ENCODE measurements at regions not wholly inside any gene's neighbourhood (a gene's known extent, or its start where the extent isn't known, plus 50 kb on each side); places are given as distances from the start of the nearest gene placed in this dataset.
A peak's percentile ranks its signal among the peaks of the same experiment; 100 is the strongest.
"Not testable (repeated sequence)": the region's sequence is repeated elsewhere in the genome, so short reads cannot be mapped to it uniquely, and the experiment has no call there.

DNA sequence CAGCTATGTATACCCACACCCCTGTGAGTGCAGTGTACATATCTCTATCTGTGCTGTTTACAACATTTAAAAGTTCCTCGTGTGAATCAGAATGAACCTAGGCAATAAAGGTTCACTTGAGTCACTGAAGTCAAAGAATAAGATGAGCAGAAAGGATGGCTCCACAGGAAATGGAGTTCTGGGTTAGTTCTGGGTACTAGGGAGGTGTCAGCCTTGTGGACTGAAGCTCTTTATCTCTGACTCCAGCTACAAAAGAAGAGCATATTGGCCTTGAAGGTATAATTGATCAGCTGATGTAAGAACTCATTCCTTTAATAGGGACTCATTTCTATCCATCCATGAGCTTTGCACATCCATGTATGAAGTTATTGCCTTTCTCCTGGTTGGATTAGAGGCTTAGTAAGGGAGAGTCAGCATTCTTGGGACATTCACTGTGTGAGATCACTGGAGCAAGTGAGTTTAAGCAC is 73.9 kb upstream of the BACH2 start:
- Histone ChIP-seq H3K27ac (ENCODE audit: low read depth, low read length) (no peak overlapping the region), H3K4me1 (ENCODE audit: control insufficient read depth, insufficient read depth, low read length) (peaks cover 30% of the 10 kb centered on the region), H3K9me3 (ENCODE audit: control insufficient read depth, insufficient read depth, low read depth, low read length) (no peaks in the 10 kb centered on the region; the same call in 1 of the 2 replicates), H3K27me3 (ENCODE audit: control insufficient read depth, insufficient read depth, low read length) (no peaks in the 10 kb centered on the region), H3K36me3 (ENCODE audit: control insufficient read depth, insufficient read depth, low read length) (no peaks in the 10 kb centered on the region), H3K4me3 (ENCODE audit: low read depth, low read length) (no peak overlapping the region), H3K9ac (ENCODE audit: low read length) (no peak overlapping the region)

DNA sequence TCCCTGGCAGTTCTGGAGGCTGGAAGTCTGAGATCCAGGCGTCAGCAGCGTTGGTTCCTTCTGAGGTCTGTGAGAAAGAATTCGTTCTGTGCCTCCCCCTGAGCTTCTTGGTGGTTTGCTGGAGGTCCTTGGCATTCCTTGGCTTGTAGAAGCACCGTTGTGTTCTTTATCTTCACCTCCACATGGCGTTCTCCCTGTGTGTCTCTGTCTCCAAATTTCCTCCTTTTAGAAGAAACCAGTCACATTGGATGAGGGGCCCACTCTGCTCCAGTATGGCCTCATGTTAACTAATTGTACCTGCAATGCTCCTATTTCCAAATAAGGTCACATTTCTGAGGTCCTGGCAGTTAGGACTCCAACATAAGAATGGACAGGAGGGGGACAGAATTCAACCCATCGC is 73.0 kb upstream of the BACH2 start:
- Histone ChIP-seq H3K36me3 (ENCODE audit: control insufficient read depth, insufficient read depth, low read length) (no peaks in the 10 kb centered on the region), H3K9ac (ENCODE audit: low read length) (peak overlapping the region; percentile 65), H3K27me3 (ENCODE audit: control insufficient read depth, insufficient read depth, low read length) (no peaks in the 10 kb centered on the region), H3K4me3 (ENCODE audit: low read depth, low read length) (no peak overlapping the region), H3K4me1 (ENCODE audit: control insufficient read depth, insufficient read depth, low read length) (peaks cover 38% of the 10 kb centered on the region), H3K9me3 (ENCODE audit: control insufficient read depth, insufficient read depth, low read depth, low read length) (no peaks in the 10 kb centered on the region; the same call in 1 of the 2 replicates), H3K27ac (ENCODE audit: low read depth, low read length) (peak overlapping the region; percentile 78)

DNA sequence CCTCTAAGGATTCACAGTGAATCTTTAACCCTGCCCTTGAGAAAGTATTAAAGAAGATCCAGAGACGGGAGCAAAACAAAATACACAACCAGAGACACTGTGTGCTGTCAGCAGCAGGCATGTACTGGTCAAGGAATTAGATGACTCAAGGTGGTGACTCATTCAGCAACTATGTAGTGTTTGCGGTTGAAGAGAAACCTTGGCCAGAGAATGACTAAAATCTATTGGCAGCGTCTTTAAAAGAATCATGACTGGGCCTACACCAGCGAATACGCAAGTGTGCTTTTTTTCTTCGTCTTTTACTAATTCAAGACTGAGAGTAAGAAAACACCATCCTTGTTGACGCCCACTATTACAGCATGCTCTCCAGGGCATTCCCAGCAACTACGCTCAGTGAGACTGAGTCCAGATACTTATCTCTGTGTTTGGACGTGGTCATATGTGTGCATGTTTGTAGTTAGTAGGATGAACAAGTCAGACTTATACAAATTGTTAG is 72.4 kb upstream of the BACH2 start:
- Histone ChIP-seq H3K36me3 (ENCODE audit: control insufficient read depth, insufficient read depth, low read length) (no peaks in the 10 kb centered on the region), H3K27me3 (ENCODE audit: control insufficient read depth, insufficient read depth, low read length) (no peaks in the 10 kb centered on the region), H3K9ac (ENCODE audit: low read length) (peak overlapping the region; percentile 65), H3K9me3 (ENCODE audit: control insufficient read depth, insufficient read depth, low read depth, low read length) (no peaks in the 10 kb centered on the region; the same call in 1 of the 2 replicates), H3K27ac (ENCODE audit: low read depth, low read length) (peak overlapping the region; percentile 78), H3K4me3 (ENCODE audit: low read depth, low read length) (peak overlapping the region; percentile 2; the same call in 1 of the 2 replicates), H3K4me1 (ENCODE audit: control insufficient read depth, insufficient read depth, low read length) (peaks cover 42% of the 10 kb centered on the region)

DNA sequence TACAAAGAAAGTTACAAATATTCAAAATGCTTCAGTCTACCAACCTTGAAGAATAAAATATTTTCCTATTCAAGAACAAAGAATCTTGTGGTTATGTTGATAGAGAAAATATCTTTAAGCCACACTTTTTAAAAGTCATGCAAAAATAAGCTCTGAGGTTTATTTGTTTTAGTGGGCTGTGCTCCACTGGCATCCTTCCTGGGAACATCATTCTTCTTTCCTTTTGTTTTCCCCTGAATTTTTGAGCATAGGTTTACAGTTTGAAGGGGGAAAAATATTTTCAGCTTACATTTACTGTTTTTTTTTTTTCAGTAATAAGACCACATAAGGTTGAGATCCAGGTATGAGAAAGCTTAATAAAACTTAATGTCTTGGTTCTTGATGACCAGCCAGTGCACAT is 72.0 kb upstream of the BACH2 start:
- peak overlapping the region; percentile 2; the same call in 1 of the 2 replicates for H3K4me3 ChIP-seq (ENCODE audit: low read depth, low read length)
- H3K36me3 ChIP-seq (ENCODE audit: control insufficient read depth, insufficient read depth, low read length), result no peaks in the 10 kb centered on the region
- no peaks in the 10 kb centered on the region for H3K27me3 ChIP-seq (ENCODE audit: control insufficient read depth, insufficient read depth, low read length)
- peak overlapping the region; percentile 6 for H3K9ac ChIP-seq (ENCODE audit: low read length)
- peaks cover 42% of the 10 kb centered on the region for H3K4me1 ChIP-seq (ENCODE audit: control insufficient read depth, insufficient read depth, low read length)
- peak overlapping the region; percentile 78 for H3K27ac ChIP-seq (ENCODE audit: low read depth, low read length)
- H3K9me3 ChIP-seq (ENCODE audit: control insufficient read depth, insufficient read depth, low read depth, low read length), result no peaks in the 10 kb centered on the region; the same call in 1 of the 2 replicates

DNA sequence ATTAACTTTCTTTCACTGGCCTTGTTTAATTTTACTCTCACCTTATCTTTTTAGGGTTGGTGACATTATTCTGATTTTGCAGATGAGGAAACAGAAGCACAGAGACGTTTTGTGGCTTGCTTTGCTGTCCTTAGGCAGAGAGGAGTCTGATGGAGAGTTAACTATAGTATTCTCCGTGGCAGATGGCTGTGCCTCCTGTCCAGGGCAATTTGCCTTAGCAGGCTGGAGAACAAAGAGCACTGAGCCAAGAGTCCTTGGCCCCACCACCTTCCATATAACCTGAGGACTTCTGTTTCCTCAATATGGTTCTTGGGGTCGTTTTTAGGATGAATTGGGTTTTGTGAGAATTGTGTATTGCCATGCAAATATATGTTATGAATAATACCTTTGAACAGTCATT is 71.4 kb upstream of the BACH2 start:
- Histone ChIP-seq H3K27me3 (ENCODE audit: control insufficient read depth, insufficient read depth, low read length) (no peaks in the 10 kb centered on the region), H3K4me1 (ENCODE audit: control insufficient read depth, insufficient read depth, low read length) (peaks cover 42% of the 10 kb centered on the region), H3K4me3 (ENCODE audit: low read depth, low read length) (no peak overlapping the region), H3K9me3 (ENCODE audit: control insufficient read depth, insufficient read depth, low read depth, low read length) (no peaks in the 10 kb centered on the region; the same call in 1 of the 2 replicates), H3K27ac (ENCODE audit: low read depth, low read length) (peak overlapping the region; percentile 78; the same call in 1 of the 2 replicates), H3K9ac (ENCODE audit: low read length) (no peak overlapping the region), H3K36me3 (ENCODE audit: control insufficient read depth, insufficient read depth, low read length) (no peaks in the 10 kb centered on the region)

DNA sequence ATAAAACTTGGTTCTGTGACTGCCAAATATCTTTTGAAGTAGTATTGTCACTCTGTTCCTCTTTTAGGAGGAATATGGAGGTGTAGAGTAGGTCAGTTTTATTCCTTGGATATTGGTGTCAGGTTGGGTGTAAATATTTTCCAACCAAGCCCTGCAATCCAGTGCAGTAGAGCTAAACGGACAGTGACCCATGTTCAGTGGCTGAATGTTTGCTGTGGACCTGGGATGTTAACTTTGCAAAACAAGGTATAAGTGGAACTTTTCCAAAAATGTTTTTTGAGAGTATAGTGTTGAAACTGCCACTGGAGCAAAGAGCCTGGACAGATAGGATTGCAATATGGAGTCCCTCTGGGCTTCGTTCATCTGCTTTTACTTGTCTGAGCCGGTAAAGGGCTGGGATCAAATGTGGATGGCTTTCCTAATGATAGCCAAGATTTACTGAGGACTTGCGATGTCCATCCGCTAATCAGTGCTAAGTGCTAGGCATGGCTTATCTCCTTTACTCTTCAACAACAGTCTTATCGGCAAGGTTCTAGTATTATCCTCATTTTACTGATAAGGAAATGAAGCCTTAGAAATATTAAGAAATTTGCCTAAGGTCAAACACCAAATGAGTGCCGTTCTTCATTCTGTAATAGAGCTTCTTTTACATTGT is 69.0 kb upstream of the BACH2 start:
- H3K4me1 ChIP-seq (ENCODE audit: control insufficient read depth, insufficient read depth, low read length), result peaks cover 43% of the 10 kb centered on the region
- no peak overlapping the region for H3K27ac ChIP-seq (ENCODE audit: low read depth, low read length)
- no peak overlapping the region for H3K4me3 ChIP-seq (ENCODE audit: low read depth, low read length)
- no peaks in the 10 kb centered on the region; the same call in 1 of the 2 replicates for H3K9me3 ChIP-seq (ENCODE audit: control insufficient read depth, insufficient read depth, low read depth, low read length)
- H3K27me3 ChIP-seq (ENCODE audit: control insufficient read depth, insufficient read depth, low read length), result no peaks in the 10 kb centered on the region
- H3K9ac ChIP-seq (ENCODE audit: low read length), result no peak overlapping the region
- no peaks in the 10 kb centered on the region for H3K36me3 ChIP-seq (ENCODE audit: control insufficient read depth, insufficient read depth, low read length)

DNA sequence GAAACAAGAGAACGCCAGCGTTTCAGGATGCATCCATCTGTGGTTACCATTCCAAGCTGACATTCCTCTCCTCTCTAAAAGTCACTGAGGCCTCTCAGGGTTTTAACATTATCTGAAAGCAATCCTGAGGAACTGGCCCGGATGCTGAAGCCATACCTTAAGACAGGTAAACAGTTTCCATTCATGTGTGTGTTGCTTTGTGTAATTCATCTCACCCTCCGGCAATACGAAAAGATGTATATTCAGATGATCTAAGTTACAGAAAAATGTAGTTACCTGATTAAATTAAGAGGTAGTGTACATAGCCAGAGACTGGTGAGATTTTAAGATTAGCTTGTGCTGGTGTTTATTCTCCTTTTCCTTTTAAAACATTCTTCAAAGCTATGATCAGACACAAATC is 68.4 kb upstream of the BACH2 start:
- no peak overlapping the region for H3K27ac ChIP-seq (ENCODE audit: low read depth, low read length)
- H3K27me3 ChIP-seq (ENCODE audit: control insufficient read depth, insufficient read depth, low read length), result no peaks in the 10 kb centered on the region

DNA sequence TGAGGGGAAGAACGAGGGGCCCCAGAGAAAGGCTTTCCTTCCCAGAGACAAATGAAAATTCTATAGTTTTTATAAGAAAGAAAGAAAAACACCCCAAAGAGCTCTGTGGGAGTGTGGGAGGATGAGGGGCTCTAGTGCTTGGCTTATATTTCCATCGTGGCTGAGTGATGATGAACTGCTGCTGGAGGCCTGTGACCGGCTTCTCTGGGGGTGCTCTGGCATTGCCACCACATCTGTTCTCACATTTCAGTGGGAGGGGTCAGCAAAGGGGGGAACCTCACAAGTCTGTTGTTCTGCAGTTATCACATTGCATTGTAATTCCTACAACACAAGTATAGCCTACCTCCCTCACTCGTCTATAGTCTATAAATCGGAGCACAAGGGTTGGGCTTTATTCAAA is 67.6 kb upstream of the BACH2 start:
- H3K4me3 ChIP-seq (ENCODE audit: low read depth, low read length), result no peak overlapping the region
- no peak overlapping the region for H3K27ac ChIP-seq (ENCODE audit: low read depth, low read length)
- H3K9me3 ChIP-seq (ENCODE audit: control insufficient read depth, insufficient read depth, low read depth, low read length), result no peaks in the 10 kb centered on the region; the same call in 1 of the 2 replicates
- no peaks in the 10 kb centered on the region for H3K27me3 ChIP-seq (ENCODE audit: control insufficient read depth, insufficient read depth, low read length)
- H3K9ac ChIP-seq (ENCODE audit: low read length), result no peak overlapping the region
- H3K36me3 ChIP-seq (ENCODE audit: control insufficient read depth, insufficient read depth, low read length), result no peaks in the 10 kb centered on the region
- H3K4me1 ChIP-seq (ENCODE audit: control insufficient read depth, insufficient read depth, low read length), result peaks cover 30% of the 10 kb centered on the region

More for the DNA sequence above, 68.4 kb upstream of the BACH2 start:
- Histone ChIP-seq H3K9me3 (ENCODE audit: control insufficient read depth, insufficient read depth, low read depth, low read length) (no peaks in the 10 kb centered on the region; the same call in 1 of the 2 replicates), H3K36me3 (ENCODE audit: control insufficient read depth, insufficient read depth, low read length) (no peaks in the 10 kb centered on the region), H3K4me3 (ENCODE audit: low read depth, low read length) (no peak overlapping the region), H3K4me1 (ENCODE audit: control insufficient read depth, insufficient read depth, low read length) (peaks cover 37% of the 10 kb centered on the region), H3K9ac (ENCODE audit: low read length) (no peak overlapping the region)

DNA sequence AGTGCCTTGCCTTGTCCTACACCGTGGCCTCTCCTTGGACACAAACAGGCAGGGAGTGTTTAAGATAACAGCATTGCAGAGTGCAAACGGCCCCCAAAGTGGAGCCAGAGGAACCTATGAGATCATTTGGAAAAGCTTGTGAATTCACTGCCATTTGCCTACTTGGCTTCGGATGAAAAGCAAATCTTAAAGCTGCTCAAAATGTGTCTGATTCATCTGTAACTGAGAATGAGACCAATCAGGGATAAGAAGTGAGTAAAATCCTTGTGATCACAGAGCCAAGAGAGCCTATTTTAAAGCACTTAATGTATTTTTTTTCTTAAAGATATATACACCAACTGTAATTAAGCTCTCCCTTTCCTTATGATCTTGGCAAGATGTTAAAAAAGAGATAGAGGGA is 65.7 kb upstream of the BACH2 start:
- Histone ChIP-seq H3K9me3 (ENCODE audit: control insufficient read depth, insufficient read depth, low read depth, low read length) (no peaks in the 10 kb centered on the region; the same call in 1 of the 2 replicates), H3K27me3 (ENCODE audit: control insufficient read depth, insufficient read depth, low read length) (no peaks in the 10 kb centered on the region), H3K4me3 (ENCODE audit: low read depth, low read length) (no peak overlapping the region), H3K36me3 (ENCODE audit: control insufficient read depth, insufficient read depth, low read length) (no peaks in the 10 kb centered on the region), H3K4me1 (ENCODE audit: control insufficient read depth, insufficient read depth, low read length) (peaks cover 18% of the 10 kb centered on the region), H3K9ac (ENCODE audit: low read length) (no peak overlapping the region), H3K27ac (ENCODE audit: low read depth, low read length) (no peak overlapping the region)

DNA sequence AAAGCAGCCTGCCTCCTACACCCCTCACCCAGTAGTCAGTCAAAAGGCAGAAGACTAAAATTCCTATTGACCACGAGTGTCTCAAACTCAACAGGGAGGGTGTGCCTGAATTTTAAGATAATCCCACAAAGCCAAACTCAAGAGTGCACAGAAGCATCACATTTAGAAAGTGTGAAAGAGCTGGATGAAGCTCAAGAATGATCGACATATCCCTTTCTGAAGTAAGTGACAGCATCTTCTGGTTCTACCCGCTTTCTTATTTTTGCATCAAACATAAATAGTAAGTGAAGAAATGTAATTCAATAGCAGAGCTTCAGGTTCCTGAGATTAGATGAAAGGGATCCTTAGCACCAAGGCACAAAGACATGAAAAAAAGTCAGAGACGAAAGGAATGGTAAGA is 64.5 kb upstream of the BACH2 start:
- Histone ChIP-seq H3K4me1 (ENCODE audit: control insufficient read depth, insufficient read depth, low read length) (peaks cover 21% of the 10 kb centered on the region), H3K36me3 (ENCODE audit: control insufficient read depth, insufficient read depth, low read length) (no peaks in the 10 kb centered on the region), H3K9ac (ENCODE audit: low read length) (no peak overlapping the region), H3K9me3 (ENCODE audit: control insufficient read depth, insufficient read depth, low read depth, low read length) (no peaks in the 10 kb centered on the region), H3K27me3 (ENCODE audit: control insufficient read depth, insufficient read depth, low read length) (no peaks in the 10 kb centered on the region), H3K4me3 (ENCODE audit: low read depth, low read length) (no peak overlapping the region), H3K27ac (ENCODE audit: low read depth, low read length) (no peak overlapping the region)

DNA sequence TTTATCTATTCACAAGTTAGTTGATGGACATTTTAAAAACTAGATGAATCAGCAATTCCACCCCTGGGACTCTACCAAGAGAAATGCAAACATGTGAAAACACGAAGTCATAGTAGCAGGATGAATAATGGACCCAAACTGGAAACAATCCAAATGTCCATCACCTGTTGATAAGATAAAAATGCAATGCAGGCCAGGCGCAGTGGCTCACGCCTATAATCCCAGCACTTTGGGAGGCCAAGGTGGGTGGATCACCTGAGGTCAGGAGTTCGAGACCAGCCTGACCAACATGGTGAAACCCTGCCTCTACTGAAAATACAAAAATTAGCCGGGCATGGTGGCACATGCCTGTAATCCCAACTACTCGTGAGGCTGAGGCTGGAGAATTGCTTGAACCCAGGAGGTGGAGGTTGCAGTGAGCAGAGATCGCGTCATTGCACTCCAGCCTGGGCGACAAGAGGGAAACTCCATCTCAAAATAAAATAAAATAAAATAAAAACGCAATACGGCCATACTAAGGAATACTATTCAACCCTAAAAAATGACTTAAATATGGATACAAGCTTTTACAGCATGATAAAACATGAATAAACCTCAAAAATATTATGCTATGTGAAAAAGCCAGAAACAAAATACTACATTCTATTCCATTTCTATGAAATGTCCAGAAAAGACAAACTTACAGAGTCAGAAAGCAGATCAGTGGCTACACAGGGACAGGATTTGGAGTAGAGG is 61.6 kb upstream of the BACH2 start:
- H3K27ac ChIP-seq (ENCODE audit: low read depth, low read length); H3K36me3 ChIP-seq (ENCODE audit: control insufficient read depth, insufficient read depth, low read length); H3K4me3 ChIP-seq (ENCODE audit: low read depth, low read length); H3K9ac ChIP-seq (ENCODE audit: low read length); H3K27me3 ChIP-seq (ENCODE audit: control insufficient read depth, insufficient read depth, low read length); H3K9me3 ChIP-seq (ENCODE audit: control insufficient read depth, insufficient read depth, low read depth, low read length): not testable (repeated sequence)
- peaks cover 12% of the 10 kb centered on the region for H3K4me1 ChIP-seq (ENCODE audit: control insufficient read depth, insufficient read depth, low read length)
